Endothelial cell of umbilical vein (primary cell): ENCODE measurements at regions not wholly inside any gene's neighbourhood (a gene's known extent, or its start where the extent isn't known, plus 50 kb on each side); places are given as distances from the start of the nearest gene placed in this dataset.

Source experiments
- BruUV-seq: library from RNA; stranded (reverse); fragments of 400-500 nt; replicated peaks from 2 replicates; lab custom pipeline; 2021; lab: Mats Ljungman, UMichigan
- CTCF ChIA-PET: fragments of 300-600, 350-600 bp; sonication (Branson Sonifier 250); formaldehyde crosslinking; loops from one replicate; lab custom pipeline; 2021; ENCODE audit warnings: antibody characterized with exemption, inconsistent platforms; lab: Charles Lee
- POLR2A ChIA-PET: fragments of 300-600, 350-600 bp; sonication (Branson Sonifier 250); formaldehyde crosslinking; loops from one replicate; lab custom pipeline; 2021; ENCODE audit warnings: antibody characterized with exemption, inconsistent platforms; lab: Charles Lee
- DNase-seq: peaks from one replicate; pipeline ENCODE4 v3.0.0-alpha.2; 2011; ENCODE audit warnings: low read depth, low spot score
- FAIRE-seq: peaks from 2 replicates; lab custom pipeline; 2011; peaks lifted over from hg19 to GRCh38; lab: Jason Lieb, UNC
- H2AFZ ChIP-seq: 2 replicates; pipeline ENCODE4 v1.6.0; 2012; ENCODE audit warnings: low read depth, low read length, control low read depth, inconsistent platforms
- H3K27ac ChIP-seq: 2 replicates; pipeline ENCODE4 v1.5.1; 2011; ENCODE audit warnings: low read depth, mild to moderate bottlenecking, control low read depth, low read length, moderate library complexity; ENCODE audit not compliant: insufficient read depth
- H3K27me3 ChIP-seq, 2 experiments: 2 replicates each; pipeline versions ENCODE4 v1.6.0 to v1.6.1; 2011; ENCODE audit warnings: low read length in 2 of 2, mixed read lengths in 1 of 2; ENCODE audit not compliant: control insufficient read depth in 2 of 2, insufficient read depth in 2 of 2
- H3K36me3 ChIP-seq, 2 experiments: 2 replicates in 1 of 2; 3 replicates in 1 of 2; pipeline ENCODE4 v1.5.1; 2011; ENCODE audit warnings: low read length in 2 of 2, mild to moderate bottlenecking in 1 of 2, moderate library complexity in 1 of 2; ENCODE audit not compliant: control insufficient read depth in 2 of 2, insufficient read depth in 2 of 2; ENCODE audit errors: extremely low read depth in 1 of 2
- H3K4me1 ChIP-seq: 3 replicates; pipeline ENCODE4 v1.5.1; 2011; ENCODE audit warnings: mild to moderate bottlenecking, low read length; ENCODE audit not compliant: control insufficient read depth, insufficient read depth; ENCODE audit errors: extremely low read depth
- H3K4me2 ChIP-seq: 2 replicates; pipeline ENCODE4 v1.6.1; 2011; ENCODE audit warnings: low read length, control low read depth, mixed read lengths; ENCODE audit not compliant: insufficient read depth
- H3K4me3 ChIP-seq, 3 experiments: fragments of 200-600 bp in 1 of 3; sonication (generic), shearing (Covaris generic) in 1 of 3; replicated peaks in 1 of 3; 2 replicates each; pipeline ENCODE4 v1.5.1; 2011 to 2016; ENCODE audit warnings: control low read depth in 3 of 3, low read length in 3 of 3, mild to moderate bottlenecking in 2 of 3, inconsistent platforms in 1 of 3, low read depth in 1 of 3, moderate library complexity in 1 of 3; ENCODE audit not compliant: insufficient read depth in 1 of 3
- H3K79me2 ChIP-seq: 2 replicates; pipeline ENCODE4 v1.6.0; 2012; ENCODE audit warnings: low read length, inconsistent platforms; ENCODE audit not compliant: control insufficient read depth, insufficient read depth
- H3K9ac ChIP-seq: replicated peaks from 2 replicates; pipeline ENCODE3; 2011; ENCODE audit warnings: low read length, control low read depth; ENCODE audit not compliant: insufficient read depth; ENCODE audit errors: extremely low read depth
- H3K9me1 ChIP-seq: replicated peaks from 3 replicates; pipeline ENCODE4 v1.6.0; 2011; ENCODE audit warnings: mild to moderate bottlenecking, low read length; ENCODE audit not compliant: control insufficient read depth, insufficient read depth; ENCODE audit errors: extremely low read depth
- H3K9me3 ChIP-seq: replicated peaks from 2 replicates; pipeline ENCODE4 v1.5.1; 2012; ENCODE audit warnings: low read length, inconsistent platforms; ENCODE audit not compliant: control insufficient read depth, insufficient read depth
- H4K20me1 ChIP-seq: replicated peaks from 2 replicates; pipeline ENCODE3; 2011; ENCODE audit warnings: mild to moderate bottlenecking, low read length; ENCODE audit not compliant: control insufficient read depth, insufficient read depth; ENCODE audit errors: extremely low read depth
- EZH2 ChIP-seq: IDR thresholded peaks from 2 replicates; pipeline ENCODE4 v1.6.1; 2012; ENCODE audit warnings: borderline replicate concordance, low read depth, mild to moderate bottlenecking, moderate library complexity, low read length, inconsistent platforms; ENCODE audit not compliant: severe bottlenecking
- FOS ChIP-seq: IDR thresholded peaks from 2 replicates; pipeline ENCODE4 v1.6.1; 2011; ENCODE audit warnings: mild to moderate bottlenecking, low read length, moderate library complexity, borderline replicate concordance; ENCODE audit not compliant: insufficient read depth
- GATA2 ChIP-seq: IDR thresholded peaks from 2 replicates; pipeline ENCODE4 v1.7.0; 2011; ENCODE audit warnings: low read depth, mild to moderate bottlenecking, moderate library complexity, mixed read lengths, low read length; ENCODE audit not compliant: insufficient read length, insufficient read depth
- JUN ChIP-seq: IDR thresholded peaks from 2 replicates; pipeline ENCODE4 v1.6.1; 2011; ENCODE audit warnings: borderline replicate concordance, low read depth; ENCODE audit not compliant: insufficient read length, insufficient read depth
- MYC ChIP-seq: IDR thresholded peaks from one replicate; pipeline ENCODE4 v1.6.1; 2011; ENCODE audit warnings: mild to moderate bottlenecking, low read depth, low read length
- POLR2A ChIP-seq: IDR thresholded peaks from 2 replicates; pipeline ENCODE4 v1.6.1; 2012; ENCODE audit warnings: low read depth, mild to moderate bottlenecking, control low read depth, low read length
- POLR2AphosphoS5 ChIP-seq: IDR thresholded peaks from 2 replicates; pipeline ENCODE4 v1.6.1; 2012; ENCODE audit warnings: low read depth, mild to moderate bottlenecking, control low read depth, low read length, moderate library complexity; ENCODE audit not compliant: insufficient read depth
- dilution Hi-C: fragments of 300-500 bp; cut with MboI; formaldehyde crosslinking; loops from one replicate; pipeline ENCODE4 v1.15.0; 2019; ENCODE audit warnings: low sequenced_read_pairs; ENCODE audit not compliant: extremely low pct_ligation_motif_present
- intact Hi-C: fragments of 100-400 bp; cut with micrococcal nuclease; formaldehyde crosslinking; loops from one replicate; pipeline ENCODE4 v1.10.0; 2022
- TF ChIP-seq, protein P1 (sequence below): IDR thresholded peaks from 2 replicates; pipeline ENCODE4 v1.6.1; 2011; ENCODE audit not compliant: insufficient read depth, insufficient read length
- TF ChIP-seq, protein P2 (sequence below), 2 donors: IDR thresholded peaks; 1 replicate in 1 of 2; 2 replicates in 1 of 2; pipeline ENCODE4 v1.5.1; 2011; ENCODE audit warnings: low read length in 2 of 2, mild to moderate bottlenecking in 2 of 2, moderate library complexity in 2 of 2, control low read depth in 1 of 2, inconsistent platforms in 1 of 2, low read depth in 1 of 2; ENCODE audit not compliant: insufficient read depth in 1 of 2; ENCODE audit errors: extremely low read depth in 1 of 2

DNA sequence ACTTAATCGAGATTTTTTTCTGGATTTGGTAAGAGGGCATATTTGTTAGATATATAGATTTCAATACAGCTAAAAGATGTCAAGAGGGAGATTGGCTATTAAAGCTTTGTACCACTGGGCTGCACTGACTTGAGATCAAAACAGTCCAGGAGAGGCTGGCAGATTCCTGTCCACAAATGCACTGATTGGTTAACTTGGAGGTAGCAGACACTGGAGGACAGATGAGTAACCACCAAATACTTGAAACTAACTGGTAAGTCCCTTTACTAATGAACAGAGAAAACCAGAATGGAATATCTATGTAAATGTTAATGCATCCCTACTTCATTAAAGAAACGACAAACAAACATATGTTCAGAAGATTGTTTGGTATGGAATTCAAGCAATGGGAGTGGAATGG, 416.6 kb downstream of the LRIG3 start:
- intact Hi-C loops (no loop called here), dilution Hi-C loops (no loop called here)
- ChIA-PET POLR2A (no interaction called here), CTCF (no interaction called here)
- no peak overlapping the region for H3K4me3 ChIP-seq
- no peaks in the 10 kb centered on the region for H3K27me3 ChIP-seq
- no peak for FAIRE-seq
- H3K9ac ChIP-seq, result no peak overlapping the region
- H3K36me3 ChIP-seq, result no peaks in the 10 kb centered on the region
- no peaks in the 10 kb centered on the region for H4K20me1 ChIP-seq
- no peak overlapping the region for H3K4me2 ChIP-seq
- H3K4me1 ChIP-seq, result peaks cover 10% of the 10 kb centered on the region
- no peak overlapping the region for H2AFZ ChIP-seq
- no peak for DNase-seq
- no peaks in the 10 kb centered on the region for H3K9me3 ChIP-seq
- BruUV-seq, result no TSS peak
- H3K9me1 ChIP-seq, result no peaks in the 10 kb centered on the region
- no peak for TF ChIP-seq JUN
- TF ChIP-seq MYC, result no peak
- no peak for TF ChIP-seq POLR2AphosphoS5
- TF ChIP-seq GATA2, result no peak
- no peak for TF ChIP-seq POLR2A
- no peak for TF ChIP-seq FOS
- no peak for TF ChIP-seq EZH2
- TF ChIP-seq, protein P1, sequence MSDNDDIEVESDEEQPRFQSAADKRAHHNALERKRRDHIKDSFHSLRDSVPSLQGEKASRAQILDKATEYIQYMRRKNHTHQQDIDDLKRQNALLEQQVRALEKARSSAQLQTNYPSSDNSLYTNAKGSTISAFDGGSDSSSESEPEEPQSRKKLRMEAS, result no peak
- TF ChIP-seq, protein P2, sequence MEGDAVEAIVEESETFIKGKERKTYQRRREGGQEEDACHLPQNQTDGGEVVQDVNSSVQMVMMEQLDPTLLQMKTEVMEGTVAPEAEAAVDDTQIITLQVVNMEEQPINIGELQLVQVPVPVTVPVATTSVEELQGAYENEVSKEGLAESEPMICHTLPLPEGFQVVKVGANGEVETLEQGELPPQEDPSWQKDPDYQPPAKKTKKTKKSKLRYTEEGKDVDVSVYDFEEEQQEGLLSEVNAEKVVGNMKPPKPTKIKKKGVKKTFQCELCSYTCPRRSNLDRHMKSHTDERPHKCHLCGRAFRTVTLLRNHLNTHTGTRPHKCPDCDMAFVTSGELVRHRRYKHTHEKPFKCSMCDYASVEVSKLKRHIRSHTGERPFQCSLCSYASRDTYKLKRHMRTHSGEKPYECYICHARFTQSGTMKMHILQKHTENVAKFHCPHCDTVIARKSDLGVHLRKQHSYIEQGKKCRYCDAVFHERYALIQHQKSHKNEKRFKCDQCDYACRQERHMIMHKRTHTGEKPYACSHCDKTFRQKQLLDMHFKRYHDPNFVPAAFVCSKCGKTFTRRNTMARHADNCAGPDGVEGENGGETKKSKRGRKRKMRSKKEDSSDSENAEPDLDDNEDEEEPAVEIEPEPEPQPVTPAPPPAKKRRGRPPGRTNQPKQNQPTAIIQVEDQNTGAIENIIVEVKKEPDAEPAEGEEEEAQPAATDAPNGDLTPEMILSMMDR (IDR thresholded peaks at IDR 0.05; ENCODE audit: extremely low read depth in 1 of 2, insufficient read depth in 1 of 2, low read depth in 1 of 2, low read length in 2 of 2), result no peak
- H3K27ac ChIP-seq, result no peak overlapping the region
- no peaks in the 10 kb centered on the region for H3K79me2 ChIP-seq
